GM21447 (cell line): ENCODE measurements at regions not wholly inside any gene's neighbourhood (a gene's known extent, or its start where the extent isn't known, plus 50 kb on each side); places are given as distances from the start of the nearest gene placed in this dataset.
A peak's percentile ranks its signal among the peaks of the same experiment; 100 is the strongest.
"Not testable (repeated sequence)": the region's sequence is repeated elsewhere in the genome, so short reads cannot be mapped to it uniquely, and the experiment has no call there.

Experiments used
- ATAC-seq: cut with Tn5 transposase; IDR thresholded peaks from one replicate; pipeline ENCODE4 v1.9.1; 2021; ENCODE audit not compliant: unreplicated experiment

DNA sequence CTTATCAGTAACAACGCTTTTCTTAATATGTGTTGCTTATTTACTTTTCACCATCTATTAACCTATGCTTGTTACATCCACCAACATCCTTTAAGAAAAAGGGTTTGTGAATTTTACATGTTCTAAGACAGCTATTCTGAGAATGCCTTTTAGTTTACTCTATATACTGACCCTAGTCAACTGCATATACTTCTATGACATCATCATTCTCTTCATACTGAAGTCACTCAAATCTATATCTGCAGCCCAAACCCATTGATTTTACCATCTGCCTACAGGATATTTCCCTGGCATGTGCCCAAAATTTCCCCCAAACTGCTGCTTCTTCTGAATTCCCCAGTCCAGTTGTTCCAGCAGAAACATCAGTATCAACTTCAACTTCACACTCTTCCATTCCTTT lies 94.6 kb upstream of the FAM204A start:
- no peak for ATAC-seq

DNA sequence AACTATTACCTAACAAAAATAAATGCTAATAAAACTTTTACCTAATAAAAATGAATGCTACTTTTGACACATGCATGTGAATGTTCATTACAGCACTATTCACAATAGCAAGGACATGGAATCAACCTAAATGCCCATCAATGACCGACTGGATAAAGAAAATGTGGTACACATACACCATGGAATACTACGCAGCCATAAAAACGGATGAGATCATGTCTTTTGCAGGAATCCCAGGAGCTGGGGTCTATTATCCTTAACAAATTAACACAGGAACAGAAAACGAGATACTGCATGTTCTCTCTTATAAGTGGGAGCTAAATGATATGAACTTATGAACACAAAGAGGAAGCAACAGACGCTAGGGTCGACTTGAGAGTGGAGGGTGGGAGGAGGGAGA lies 88.1 kb upstream of the FAM204A start:
- no peak for ATAC-seq

DNA sequence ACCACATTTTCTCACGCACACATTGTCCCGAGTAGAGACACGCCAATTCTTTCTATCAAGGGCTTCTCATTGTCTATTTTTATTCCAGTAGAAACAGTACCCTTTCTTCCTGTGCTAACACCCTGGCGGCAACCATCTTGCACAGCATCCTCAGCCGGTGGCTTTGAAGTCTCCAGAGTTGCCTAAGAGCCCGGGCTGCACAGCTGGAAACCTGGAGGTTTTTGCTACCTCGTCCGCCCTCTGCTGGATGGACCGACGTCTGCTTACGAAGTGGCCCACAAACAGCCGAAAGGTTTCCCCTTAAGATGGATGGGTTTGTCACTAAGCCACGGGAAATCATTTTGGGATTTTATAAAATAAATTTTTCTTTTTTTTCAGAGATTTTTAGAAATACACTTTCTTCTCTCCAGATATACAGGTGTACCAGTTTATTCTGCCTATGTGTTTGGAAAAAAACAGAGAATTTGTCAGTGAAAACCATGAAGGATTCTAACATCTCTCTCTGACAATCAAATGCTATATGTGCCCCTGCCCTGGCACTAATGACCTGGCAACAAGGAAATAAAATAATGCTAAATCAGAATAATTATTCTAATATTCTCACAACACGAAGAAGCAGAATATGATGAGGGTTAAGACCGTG lies 81.8 kb upstream of the FAM204A start:
- peak; percentile 88 for ATAC-seq

DNA sequence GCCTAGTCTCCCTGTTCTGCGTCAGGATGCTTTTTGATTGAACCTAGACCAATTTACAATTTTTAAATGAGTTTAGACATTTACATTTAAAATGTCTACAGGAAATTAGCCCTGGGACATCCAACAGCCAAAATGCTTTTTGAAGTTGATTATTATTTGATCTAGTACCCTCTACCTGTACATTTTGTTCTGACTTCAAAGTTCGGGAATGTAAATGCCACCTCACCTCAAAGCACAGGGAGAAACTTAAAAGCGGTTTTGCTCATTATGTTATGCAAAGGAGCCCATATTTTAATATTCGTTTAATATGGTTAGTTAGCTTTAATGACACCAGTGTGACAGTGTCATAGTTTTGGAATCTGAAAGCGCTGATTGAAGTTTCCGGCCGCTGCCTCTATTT lies 80.1 kb upstream of the FAM204A start:
- ATAC-seq: no peak

DNA sequence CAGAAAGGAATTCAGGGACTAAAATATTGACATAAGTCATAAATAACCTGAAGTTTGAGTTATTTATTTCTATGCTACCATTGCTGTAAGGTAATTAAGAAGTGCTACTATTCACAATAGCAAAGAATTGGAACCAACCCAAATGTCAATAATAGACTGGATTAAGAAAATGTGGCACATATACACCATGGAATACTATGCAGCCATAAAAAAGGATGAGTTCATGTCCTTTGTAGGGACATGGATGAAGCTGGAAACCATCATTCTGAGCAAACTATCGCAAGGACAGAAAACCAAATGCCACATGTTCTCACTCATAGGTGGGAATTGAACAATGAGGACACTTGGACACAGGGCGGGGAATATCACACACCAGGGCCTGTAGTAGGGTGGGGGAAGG lies 77.9 kb upstream of the FAM204A start:
- not testable (repeated sequence) for ATAC-seq

DNA sequence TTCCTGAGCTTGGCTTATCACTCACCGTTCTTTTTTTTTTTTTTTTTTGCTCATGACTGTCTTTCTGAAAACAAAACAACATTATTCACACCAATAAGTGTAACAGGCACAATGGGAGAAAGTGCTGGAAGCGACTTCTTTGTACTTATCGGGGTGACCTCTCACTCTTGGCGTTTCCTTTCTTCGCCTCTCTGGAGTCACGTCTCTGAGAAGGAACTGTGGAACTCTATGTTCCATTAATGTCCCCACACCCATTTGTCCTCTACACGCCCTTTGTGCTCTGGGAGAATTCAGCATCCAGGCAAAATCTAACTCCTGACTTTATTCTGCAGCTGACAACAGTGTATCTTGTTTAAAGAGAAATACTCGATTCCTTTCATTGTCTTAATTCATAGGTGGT lies 70.8 kb upstream of the FAM204A start:
- ATAC-seq: no peak

DNA sequence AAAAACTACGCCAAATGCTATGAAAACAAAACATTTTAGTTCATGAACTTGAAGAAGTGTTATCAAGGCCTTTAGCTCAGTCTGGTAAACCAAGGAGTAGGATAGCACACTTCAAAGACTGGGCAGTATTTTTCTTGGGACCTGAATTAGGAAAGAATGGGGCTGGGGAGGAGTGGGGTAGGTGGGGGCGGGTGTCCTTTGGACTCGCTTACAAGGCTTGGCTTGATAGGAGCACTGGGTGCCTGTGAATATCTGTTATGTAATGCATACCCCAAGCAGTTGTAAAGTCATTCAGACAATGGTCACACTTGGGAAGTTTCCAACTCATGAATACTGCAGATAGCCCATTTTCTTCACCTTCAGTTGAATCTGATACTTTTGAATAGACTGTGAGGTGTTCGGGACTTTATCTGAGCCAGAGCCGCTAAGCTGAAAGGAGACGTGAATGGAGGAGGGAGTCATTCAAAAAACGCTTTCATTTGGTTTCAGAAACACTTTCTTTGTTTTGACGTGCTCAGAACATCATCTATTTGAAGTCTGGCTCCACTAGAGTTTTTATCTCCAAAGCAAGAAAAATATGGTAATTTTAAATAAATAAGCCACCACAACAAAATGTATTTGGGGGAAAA lies 70.1 kb upstream of the FAM204A start:
- ATAC-seq: no peak

DNA sequence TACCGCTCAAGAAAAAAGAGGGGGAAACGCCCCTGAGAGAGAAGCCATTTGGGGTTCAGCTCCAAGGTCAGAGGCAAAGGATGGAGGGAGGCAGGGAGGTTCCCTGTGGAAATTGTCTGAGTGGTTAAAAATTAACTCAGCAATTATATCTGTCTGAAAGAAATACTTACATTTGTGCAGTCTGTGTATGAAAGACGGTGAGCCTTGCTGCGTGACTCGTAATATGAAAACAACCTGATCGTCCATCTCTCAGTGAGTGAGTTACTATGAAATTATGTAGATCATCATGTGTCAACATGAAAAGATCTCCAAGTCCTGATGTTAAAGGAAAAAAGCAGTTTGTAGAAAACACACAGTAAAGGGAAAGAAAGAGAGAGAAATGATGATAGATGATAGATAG lies 67.2 kb upstream of the FAM204A start:
- ATAC-seq: no peak

DNA sequence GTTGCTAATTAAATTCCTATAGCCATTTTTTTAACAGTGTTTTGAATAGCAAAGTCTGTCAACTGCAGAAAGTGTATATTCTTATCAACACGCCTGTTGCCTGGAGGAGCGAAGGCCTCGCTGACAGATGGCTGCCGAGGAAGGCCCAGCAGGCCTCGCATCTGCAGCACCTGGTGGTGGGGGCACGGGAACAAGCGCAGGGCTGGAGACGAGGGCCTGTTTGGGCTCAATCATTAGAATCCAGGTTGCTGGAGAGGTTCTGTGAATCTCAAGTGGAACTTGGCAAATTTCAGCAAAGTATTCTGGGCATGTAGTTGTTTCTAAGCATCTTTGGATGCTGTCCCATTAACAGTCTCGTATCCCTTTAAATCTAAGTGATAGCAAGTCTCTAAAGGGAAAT lies 66.1 kb upstream of the FAM204A start:
- ATAC-seq: no peak

DNA sequence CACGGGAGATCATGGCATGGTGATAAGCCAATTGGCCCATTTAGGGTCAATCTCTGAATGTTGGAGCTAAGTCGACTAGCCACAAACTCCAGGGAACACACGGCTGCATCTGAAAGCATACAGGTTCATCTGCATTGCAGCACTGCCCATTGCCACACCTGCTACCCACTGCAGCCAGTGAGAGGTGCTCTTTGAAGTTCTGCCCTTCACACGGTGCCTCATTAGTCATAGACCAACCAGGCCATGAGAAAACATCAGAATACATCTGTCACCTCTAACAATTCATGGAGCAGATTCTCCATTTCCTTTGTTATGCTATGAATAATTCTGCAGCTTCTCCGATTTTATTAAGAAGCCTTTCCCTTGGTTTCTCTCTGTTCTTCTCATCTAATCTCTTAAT lies 65.7 kb upstream of the FAM204A start:
- ATAC-seq: no peak

DNA sequence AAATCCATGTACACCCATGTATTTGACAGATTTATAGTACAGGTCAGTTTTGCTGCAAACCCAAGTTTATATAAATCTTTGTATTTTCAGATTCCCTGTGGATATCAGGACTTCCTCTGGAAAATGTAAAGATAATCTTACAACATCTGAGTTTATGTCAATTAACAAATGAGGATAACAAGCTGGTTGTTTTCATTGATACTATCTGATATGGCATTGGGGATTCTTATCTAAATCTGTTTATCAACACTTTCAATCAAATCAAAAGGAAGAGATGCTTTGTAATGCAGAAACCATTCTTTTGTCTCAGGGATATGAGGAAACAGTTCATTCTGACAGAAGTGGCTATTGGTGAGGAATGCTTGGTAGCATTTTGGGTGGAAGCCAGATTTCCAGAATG lies 64.9 kb upstream of the FAM204A start:
- ATAC-seq: no peak

DNA sequence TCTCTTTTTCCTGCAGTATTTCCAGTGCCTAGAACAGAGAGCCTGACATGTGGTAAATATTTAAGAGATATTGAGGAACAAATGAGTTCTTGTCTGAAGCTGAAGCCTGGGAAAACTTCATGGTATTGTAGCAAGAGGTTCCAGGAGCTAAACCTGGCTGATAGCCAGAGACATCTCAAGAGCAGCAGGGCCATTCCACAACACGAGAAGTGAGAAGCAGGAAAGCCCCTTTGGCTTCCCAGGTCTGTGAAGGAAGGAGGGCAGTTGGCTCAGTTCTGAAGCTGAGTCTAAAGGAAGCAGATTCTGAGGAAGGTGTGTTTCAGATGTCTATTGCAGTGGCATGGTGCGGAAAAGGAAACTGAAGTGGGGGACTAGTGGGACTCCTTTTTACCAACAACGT lies 63.8 kb upstream of the FAM204A start:
- ATAC-seq: no peak

DNA sequence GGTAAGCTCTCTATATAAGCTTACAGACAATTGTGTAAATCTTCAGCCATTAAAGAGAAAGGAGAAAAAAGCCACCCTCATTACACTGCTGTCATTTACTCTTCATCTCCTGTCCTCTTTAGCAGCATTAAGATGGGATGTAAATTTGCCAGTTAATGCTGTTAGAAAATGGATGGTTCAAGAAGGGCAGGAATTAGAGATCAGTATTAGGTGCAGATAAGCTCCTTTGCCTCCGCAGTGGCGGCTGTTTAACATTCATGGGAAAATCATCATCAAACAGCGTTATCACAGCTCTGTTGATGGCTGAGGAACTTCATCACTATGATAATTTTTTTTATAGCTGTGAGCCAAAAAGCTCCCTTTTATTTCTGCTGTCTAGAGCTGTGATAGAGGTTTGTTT lies 61.8 kb upstream of the FAM204A start:
- no peak for ATAC-seq

DNA sequence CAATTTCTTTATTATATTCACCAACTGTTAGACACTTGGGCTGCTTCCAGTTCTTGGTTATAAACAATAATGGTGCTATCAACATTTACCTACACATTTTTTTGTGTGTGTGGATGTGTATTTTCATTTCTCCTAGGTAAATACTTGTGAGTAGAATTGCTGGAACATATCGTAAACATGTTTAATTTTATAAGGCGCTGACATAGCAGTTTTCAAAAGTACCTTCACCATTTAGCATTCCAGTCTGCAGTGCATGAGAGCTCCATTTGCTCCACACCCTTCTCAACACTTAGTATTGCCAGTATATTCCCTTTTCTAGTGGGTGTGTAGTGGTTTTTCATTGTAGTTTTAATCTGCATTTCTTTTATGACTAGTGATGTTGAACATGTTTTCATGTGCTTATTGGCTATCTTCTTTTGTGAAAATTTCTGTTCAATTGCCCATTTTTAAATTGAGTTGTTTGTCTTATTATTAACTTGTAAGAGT lies 59.6 kb upstream of the FAM204A start:
- ATAC-seq: no peak

DNA sequence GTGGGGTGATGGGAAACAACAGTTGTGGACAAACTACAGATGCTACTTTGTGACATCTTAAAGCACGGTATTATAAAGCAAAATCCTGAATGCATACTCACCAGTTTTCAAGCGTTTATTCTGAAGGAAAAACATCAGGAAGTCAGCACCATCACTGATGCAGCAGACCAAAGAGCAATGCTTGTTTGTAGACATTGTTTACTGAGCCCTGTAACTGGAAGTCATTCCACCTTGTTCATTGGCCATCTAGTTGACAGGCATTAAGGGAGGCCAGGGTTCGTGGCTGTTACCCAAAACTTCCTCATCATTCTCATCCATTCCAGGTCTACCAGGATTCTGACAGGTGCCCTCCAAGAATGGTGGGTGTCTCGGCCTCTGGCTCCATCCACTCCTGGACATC lies 55.3 kb upstream of the FAM204A start:
- ATAC-seq: no peak

DNA sequence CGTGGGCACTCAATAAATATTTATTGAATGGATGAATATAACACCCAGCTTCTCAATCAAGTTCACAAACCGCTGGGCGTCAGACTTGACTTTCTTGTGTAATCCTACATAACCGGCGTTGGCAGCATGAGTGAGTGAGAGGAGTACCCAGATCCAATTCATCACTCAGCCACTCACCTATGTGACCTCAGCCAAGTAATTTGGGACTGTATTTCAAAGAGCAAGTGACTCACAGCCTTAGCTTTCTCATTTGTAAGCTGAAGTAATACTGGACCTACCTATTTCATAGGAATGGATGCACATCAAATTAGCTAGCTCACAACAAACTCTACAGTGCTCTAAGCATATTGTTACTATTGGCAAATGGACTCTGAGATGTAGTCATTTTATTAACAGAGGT lies 53.8 kb upstream of the FAM204A start:
- ATAC-seq: no peak

DNA sequence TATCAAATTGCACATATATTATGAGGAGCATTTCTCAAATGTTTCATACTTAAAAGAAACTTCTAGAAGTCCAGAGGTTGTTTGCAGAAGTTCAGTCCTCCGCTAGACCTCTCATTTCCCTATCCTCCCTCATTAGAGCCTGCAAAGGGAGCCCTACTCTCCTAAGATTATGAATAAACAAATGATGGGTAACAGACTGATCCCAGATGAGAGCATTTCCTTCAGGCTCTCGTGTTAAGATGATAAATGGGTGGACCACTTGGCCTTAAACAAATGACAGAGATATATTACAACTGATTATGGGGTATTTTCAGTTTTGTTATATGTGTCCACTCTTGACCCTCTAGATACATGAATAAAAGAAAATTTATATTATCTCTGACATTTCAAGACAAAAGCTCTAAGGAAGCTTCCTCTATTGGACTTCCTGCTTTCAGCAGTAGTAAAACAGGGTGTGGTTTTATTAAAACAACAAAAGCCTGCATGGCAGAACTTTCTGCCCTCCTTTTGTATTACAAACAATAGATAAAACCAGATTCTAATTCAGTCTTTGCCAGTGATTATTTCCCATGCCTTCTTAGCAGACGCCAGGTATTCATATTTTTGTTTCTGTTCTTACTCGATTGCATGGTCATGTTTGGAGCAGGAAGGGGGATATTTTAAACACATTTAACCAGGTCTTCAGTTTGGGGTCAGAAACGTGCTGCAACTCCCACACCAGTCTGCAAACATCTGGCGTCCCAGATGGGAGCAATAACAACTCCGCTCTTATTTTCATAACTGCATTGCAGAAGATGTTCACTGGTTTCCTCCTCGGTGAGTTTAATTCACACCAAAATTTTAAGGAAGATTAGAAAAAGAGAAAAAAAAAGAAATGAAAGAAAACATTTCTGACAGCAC lies 52.4 kb upstream of the FAM204A start:
- ATAC-seq: no peak

DNA sequence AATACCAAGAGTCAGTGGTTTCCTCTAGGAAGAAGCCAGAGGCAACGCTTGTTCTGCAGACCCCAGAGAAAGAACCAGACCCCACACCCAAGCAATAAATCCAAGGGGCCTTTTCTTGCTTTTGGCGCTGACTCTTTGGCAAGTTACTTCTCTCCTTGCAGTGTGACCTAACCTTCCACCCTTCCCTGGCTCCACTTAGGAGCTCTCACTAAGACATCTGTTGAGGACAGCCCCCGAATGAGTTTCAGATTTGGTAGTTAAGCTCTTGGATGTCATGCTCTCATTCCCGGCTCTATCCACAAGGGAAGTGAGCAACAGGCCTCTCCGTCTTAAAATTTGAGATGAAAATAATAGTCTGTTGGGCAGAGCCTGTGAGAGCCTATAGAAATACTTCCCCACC lies 50.6 kb upstream of the FAM204A start:
- no peak for ATAC-seq
